NCI-H2107 treated with DMSO at 0.1 percent for 48 hours (cell line): ENCODE measurements at regions not wholly inside any gene's neighbourhood (a gene's known extent, or its start where the extent isn't known, plus 50 kb on each side); places are given as distances from the start of the nearest gene placed in this dataset.
"Not testable (repeated sequence)": the region's sequence is repeated elsewhere in the genome, so short reads cannot be mapped to it uniquely, and the experiment has no call there.

Source experiments
- DNase-seq: peaks from one replicate; lab custom pipeline; 2025; ENCODE audit not compliant: unreplicated experiment; lab: John Stamatoyannopoulos, UW

GRCh38 chr4:63105839-63106238 lies 1303.4 kb downstream of the TECRL start:
- no peak for DNase-seq

GRCh38 chr4:63090641-63091040 lies 1318.6 kb downstream of the TECRL start:
- DNase-seq: no peak

GRCh38 chr4:63085091-63085490 lies 1324.2 kb downstream of the TECRL start:
- DNase-seq: no peak

- no peak for DNase-seq
Observed at GRCh38 chr4:63080934-63081333, 1328.3 kb downstream of the TECRL start.

GRCh38 chr4:63063760-63064159 lies 1345.5 kb downstream of the TECRL start:
- no peak for DNase-seq

GRCh38 chr4:63062891-63063290 lies 1346.4 kb downstream of the TECRL start:
- not testable (repeated sequence) for DNase-seq

GRCh38 chr4:63049726-63050125 lies 1359.5 kb downstream of the TECRL start:
- no peak for DNase-seq

GRCh38 chr4:63049278-63049677 lies 1360.0 kb downstream of the TECRL start:
- no peak for DNase-seq

- no peak for DNase-seq
Observed at GRCh38 chr4:63036159-63036866, 1372.9 kb downstream of the TECRL start.

GRCh38 chr4:63029380-63029779 lies 1379.9 kb downstream of the TECRL start:
- no peak for DNase-seq

GRCh38 chr4:63020661-63021060 lies 1388.6 kb downstream of the TECRL start:
- no peak for DNase-seq

GRCh38 chr4:63017300-63017699 lies 1392.0 kb downstream of the TECRL start:
- no peak for DNase-seq

GRCh38 chr4:62970846-62971245 lies 1438.4 kb downstream of the TECRL start:
- no peak for DNase-seq

- no peak for DNase-seq
Observed at GRCh38 chr4:62960415-62960814, 1448.8 kb downstream of the TECRL start.

- DNase-seq: no peak
Observed at GRCh38 chr4:62953752-62954151, 1455.5 kb downstream of the TECRL start.

GRCh38 chr4:62952366-62952765 lies 1456.9 kb downstream of the TECRL start:
- DNase-seq: no peak

- DNase-seq: no peak
Observed at GRCh38 chr4:62948108-62948507, 1461.1 kb downstream of the TECRL start.

GRCh38 chr4:62940229-62940628 lies 1469.0 kb downstream of the TECRL start:
- DNase-seq: no peak

GRCh38 chr4:62930884-62931283 lies 1478.4 kb downstream of the TECRL start:
- DNase-seq: no peak

GRCh38 chr4:62928483-62928882 lies 1480.8 kb downstream of the TECRL start:
- DNase-seq: no peak

- no peak for DNase-seq
Observed at GRCh38 chr4:62927574-62927973, 1481.7 kb downstream of the TECRL start.

- no peak for DNase-seq
Observed at GRCh38 chr4:62923783-62924182, 1485.5 kb downstream of the TECRL start.

GRCh38 chr4:62917649-62918048 lies 1491.6 kb downstream of the TECRL start:
- DNase-seq: no peak
